Memory B cell (primary cell): ENCODE measurements at regions not wholly inside any gene's neighbourhood (a gene's known extent, or its start where the extent isn't known, plus 50 kb on each side); places are given as distances from the start of the nearest gene placed in this dataset.

Experiments used
- ATAC-seq: fragments of 150-1000 bp; cut with Tn5 transposase; 2 replicates; pipeline ENCODE4 v1.10.0; 2021; ENCODE audit warnings: low read depth, mild to moderate bottlenecking, moderate library complexity
- DNase-seq, 2 donors: peaks; one replicate each; pipeline ENCODE4 v3.0.0; 2022; ENCODE audit warnings: low spot score in 2 of 2
- H3K27ac Mint-ChIP-seq: one replicate; pipeline ENCODE4 v1.8.0; 2022; ENCODE audit warnings: mild to moderate bottlenecking, moderate library complexity, mixed read lengths
- H3K27me3 Mint-ChIP-seq: one replicate; pipeline ENCODE4 v1.8.0; 2022; ENCODE audit warnings: mixed read lengths
- H3K36me3 Mint-ChIP-seq: one replicate; pipeline ENCODE4 v1.8.0; 2022; ENCODE audit warnings: mild to moderate bottlenecking, mixed read lengths
- H3K4me1 Mint-ChIP-seq: one replicate; pipeline ENCODE4 v1.8.0; 2022; ENCODE audit warnings: mixed read lengths
- H3K4me3 Mint-ChIP-seq: one replicate; pipeline ENCODE4 v1.8.0; 2022; ENCODE audit warnings: mild to moderate bottlenecking, moderate library complexity, mixed read lengths
- H3K9me3 Mint-ChIP-seq: one replicate; pipeline ENCODE4 v1.8.0; 2022; ENCODE audit warnings: mixed read lengths

- peaks cover 3% of the 10 kb centered on the region for H3K9me3 Mint-ChIP-seq
- H3K27ac Mint-ChIP-seq, result no peak overlapping the region
- H3K4me1 Mint-ChIP-seq, result no peaks in the 10 kb centered on the region
- DNase-seq (no peak), ATAC-seq (no peak)
- peaks cover 2% of the 10 kb centered on the region for H3K27me3 Mint-ChIP-seq
- no peak overlapping the region for H3K4me3 Mint-ChIP-seq
- no peaks in the 10 kb centered on the region for H3K36me3 Mint-ChIP-seq
These were observed 112.3 kb downstream of the JCAD start for GRCh38 chr10:29946953-29947700.

GRCh38 chr10:29946614-29946952 is 112.8 kb downstream of the JCAD start:
- H3K9me3 Mint-ChIP-seq, result peaks cover 3% of the 10 kb centered on the region
- ATAC-seq (no peak), DNase-seq (no peak)
- peaks cover 2% of the 10 kb centered on the region for H3K27me3 Mint-ChIP-seq
- no peaks in the 10 kb centered on the region for H3K36me3 Mint-ChIP-seq
- H3K4me1 Mint-ChIP-seq, result no peaks in the 10 kb centered on the region
- no peak overlapping the region for H3K4me3 Mint-ChIP-seq
- H3K27ac Mint-ChIP-seq, result no peak overlapping the region

GRCh38 chr10:29941476-29941875 is 117.9 kb downstream of the JCAD start:
- ATAC-seq, result no peak
- Mint-ChIP-seq H3K27ac (no peak overlapping the region), H3K27me3 (peaks cover 10% of the 10 kb centered on the region), H3K9me3 (peaks cover 5% of the 10 kb centered on the region), H3K36me3 (no peaks in the 10 kb centered on the region), H3K4me1 (no peaks in the 10 kb centered on the region), H3K4me3 (no peak overlapping the region)
- DNase-seq, result no peak

GRCh38 chr10:29932991-29933390 is 126.4 kb downstream of the JCAD start:
- Mint-ChIP-seq H3K4me1 (no peaks in the 10 kb centered on the region), H3K9me3 (peaks cover 7% of the 10 kb centered on the region), H3K36me3 (no peaks in the 10 kb centered on the region), H3K27me3 (peaks cover 6% of the 10 kb centered on the region), H3K27ac (no peak overlapping the region), H3K4me3 (no peak overlapping the region)
- no peak for DNase-seq
- ATAC-seq, result no peak

GRCh38 chr10:29931833-29932232 is 127.6 kb downstream of the JCAD start:
- H3K4me3 Mint-ChIP-seq, result no peak overlapping the region
- H3K27me3 Mint-ChIP-seq, result no peaks in the 10 kb centered on the region
- no peaks in the 10 kb centered on the region for H3K36me3 Mint-ChIP-seq
- ATAC-seq (no peak), DNase-seq (no peak)
- H3K4me1 Mint-ChIP-seq, result no peaks in the 10 kb centered on the region
- H3K27ac Mint-ChIP-seq, result no peak overlapping the region
- peaks cover 9% of the 10 kb centered on the region for H3K9me3 Mint-ChIP-seq

- H3K4me1 Mint-ChIP-seq, result no peaks in the 10 kb centered on the region
- no peak overlapping the region for H3K27ac Mint-ChIP-seq
- H3K9me3 Mint-ChIP-seq, result peaks cover 16% of the 10 kb centered on the region
- DNase-seq (no peak), ATAC-seq (no peak)
- no peak overlapping the region for H3K4me3 Mint-ChIP-seq
- H3K27me3 Mint-ChIP-seq, result no peaks in the 10 kb centered on the region
- no peaks in the 10 kb centered on the region for H3K36me3 Mint-ChIP-seq
These were observed 130.4 kb downstream of the JCAD start for GRCh38 chr10:29929006-29929405.

GRCh38 chr10:29926693-29927048 is 132.7 kb downstream of the JCAD start:
- Mint-ChIP-seq H3K4me1 (no peaks in the 10 kb centered on the region), H3K9me3 (peaks cover 15% of the 10 kb centered on the region), H3K27ac (no peak overlapping the region), H3K4me3 (no peak overlapping the region), H3K36me3 (no peaks in the 10 kb centered on the region), H3K27me3 (peaks cover 5% of the 10 kb centered on the region)
- DNase-seq (no peak), ATAC-seq (no peak)

- no peaks in the 10 kb centered on the region for H3K36me3 Mint-ChIP-seq
- no peak overlapping the region for H3K4me3 Mint-ChIP-seq
- DNase-seq, result no peak
- peaks cover 5% of the 10 kb centered on the region for H3K27me3 Mint-ChIP-seq
- H3K27ac Mint-ChIP-seq, result no peak overlapping the region
- no peaks in the 10 kb centered on the region for H3K4me1 Mint-ChIP-seq
- no peak for ATAC-seq
- H3K9me3 Mint-ChIP-seq, result peaks cover 15% of the 10 kb centered on the region
These were observed 133.4 kb downstream of the JCAD start for GRCh38 chr10:29925771-29926692.

- Mint-ChIP-seq H3K36me3 (no peaks in the 10 kb centered on the region), H3K27me3 (peaks cover 12% of the 10 kb centered on the region), H3K9me3 (peaks cover 15% of the 10 kb centered on the region), H3K4me1 (no peaks in the 10 kb centered on the region), H3K27ac (no peak overlapping the region), H3K4me3 (no peak overlapping the region)
- DNase-seq, result no peak
- ATAC-seq, result no peak
These were observed 134.9 kb downstream of the JCAD start for GRCh38 chr10:29924436-29924835.

- Mint-ChIP-seq H3K4me3 (no peak overlapping the region), H3K27ac (no peak overlapping the region), H3K4me1 (no peaks in the 10 kb centered on the region), H3K36me3 (no peaks in the 10 kb centered on the region), H3K27me3 (peaks cover 15% of the 10 kb centered on the region), H3K9me3 (peaks cover 17% of the 10 kb centered on the region)
- DNase-seq (no peak), ATAC-seq (no peak)
These were observed 135.9 kb downstream of the JCAD start for GRCh38 chr10:29923416-29923965.

- no peaks in the 10 kb centered on the region for H3K4me1 Mint-ChIP-seq
- H3K27me3 Mint-ChIP-seq, result peaks cover 15% of the 10 kb centered on the region
- H3K9me3 Mint-ChIP-seq, result peaks cover 16% of the 10 kb centered on the region
- no peak for DNase-seq
- no peaks in the 10 kb centered on the region for H3K36me3 Mint-ChIP-seq
- H3K4me3 Mint-ChIP-seq, result no peak overlapping the region
- H3K27ac Mint-ChIP-seq, result no peak overlapping the region
- no peak for ATAC-seq
These were observed 136.5 kb downstream of the JCAD start for GRCh38 chr10:29922892-29923291.

GRCh38 chr10:29922226-29922625 is 137.2 kb downstream of the JCAD start:
- H3K27ac Mint-ChIP-seq, result no peak overlapping the region
- H3K4me3 Mint-ChIP-seq, result no peak overlapping the region
- DNase-seq (no peak), ATAC-seq (no peak)
- peaks cover 15% of the 10 kb centered on the region for H3K27me3 Mint-ChIP-seq
- H3K36me3 Mint-ChIP-seq, result no peaks in the 10 kb centered on the region
- H3K9me3 Mint-ChIP-seq, result peaks cover 14% of the 10 kb centered on the region
- no peaks in the 10 kb centered on the region for H3K4me1 Mint-ChIP-seq

GRCh38 chr10:29921071-29921446 is 138.3 kb downstream of the JCAD start:
- Mint-ChIP-seq H3K9me3 (peaks cover 11% of the 10 kb centered on the region), H3K27ac (no peak overlapping the region), H3K4me3 (no peak overlapping the region), H3K4me1 (no peaks in the 10 kb centered on the region), H3K36me3 (no peaks in the 10 kb centered on the region), H3K27me3 (peaks cover 15% of the 10 kb centered on the region)
- ATAC-seq (no peak), DNase-seq (no peak)

- ATAC-seq, result no peak
- Mint-ChIP-seq H3K36me3 (no peaks in the 10 kb centered on the region), H3K9me3 (peaks cover 7% of the 10 kb centered on the region), H3K27ac (no peak overlapping the region), H3K4me1 (no peaks in the 10 kb centered on the region), H3K27me3 (peaks cover 15% of the 10 kb centered on the region), H3K4me3 (no peak overlapping the region)
- no peak for DNase-seq
These were observed 138.8 kb downstream of the JCAD start for GRCh38 chr10:29920408-29921070.
